CD8-positive, alpha-beta memory T cell (primary cell): ENCODE measurements at regions not wholly inside any gene's neighbourhood (a gene's known extent, or its start where the extent isn't known, plus 50 kb on each side); places are given as distances from the start of the nearest gene placed in this dataset.
"Not testable (repeated sequence)": the region's sequence is repeated elsewhere in the genome, so short reads cannot be mapped to it uniquely, and the experiment has no call there.

Source experiments
- CTCF ChIA-PET: fragments of 350-600 bp; sonication (Branson Sonifier 250); formaldehyde crosslinking; loops from one replicate; lab custom pipeline; 2021; ENCODE audit warnings: antibody characterized with exemption; lab: Charles Lee
- POLR2A ChIA-PET: fragments of 350-600 bp; sonication (Branson Sonifier 250); formaldehyde crosslinking; loops from one replicate; lab custom pipeline; 2021; ENCODE audit warnings: antibody characterized with exemption; lab: Charles Lee
- DNase-seq, 5 donors: peaks; one replicate each; pipeline versions ENCODE4 v3.0.0 to v3.0.0-alpha.2; 2020 to 2022; ENCODE audit warnings: mixed read lengths in 1 of 5
- H3K27ac ChIP-seq: one replicate; pipeline ENCODE4 v1.7.0; 2013; ENCODE audit warnings: low read depth, mild to moderate bottlenecking, low read length, moderate library complexity
- H3K27me3 ChIP-seq: 2 replicates; pipeline ENCODE4 v1.7.0; 2013; ENCODE audit warnings: low read length, mild to moderate bottlenecking; ENCODE audit not compliant: insufficient read depth, poor library complexity, severe bottlenecking
- H3K36me3 ChIP-seq: 2 replicates; pipeline ENCODE4 v1.7.0; 2013; ENCODE audit warnings: mild to moderate bottlenecking, low read length, moderate library complexity; ENCODE audit not compliant: insufficient read depth
- H3K4me1 ChIP-seq: 2 replicates; pipeline ENCODE4 v1.7.0; 2013; ENCODE audit warnings: mild to moderate bottlenecking, low read length, moderate library complexity; ENCODE audit not compliant: insufficient read depth
- H3K4me3 ChIP-seq: 2 replicates; pipeline ENCODE4 v1.7.0; 2013; ENCODE audit warnings: mild to moderate bottlenecking, low read length
- H3K9me3 ChIP-seq: 2 replicates; pipeline ENCODE4 v1.7.0; 2013; ENCODE audit warnings: mild to moderate bottlenecking, low read length
- H3K27ac Mint-ChIP-seq, 8 donors: one replicate each; pipeline ENCODE4 v1.8.0; 2020 to 2021; ENCODE audit warnings: mixed read lengths in 8 of 8, mild to moderate bottlenecking in 6 of 8, inconsistent platforms in 3 of 8, moderate library complexity in 3 of 8
- H3K27me3 Mint-ChIP-seq, 2 donors: one replicate each; pipeline ENCODE4 v1.8.0; 2020 to 2021; ENCODE audit warnings: mixed read lengths in 2 of 2, mild to moderate bottlenecking in 1 of 2, moderate library complexity in 1 of 2
- H3K36me3 Mint-ChIP-seq, 3 donors: one replicate each; pipeline ENCODE4 v1.8.0; 2020 to 2021; ENCODE audit warnings: mixed read lengths in 3 of 3, inconsistent platforms in 1 of 3, mild to moderate bottlenecking in 1 of 3
- H3K4me1 Mint-ChIP-seq, 3 donors: one replicate each; pipeline ENCODE4 v1.8.0; 2020 to 2021; ENCODE audit warnings: mixed read lengths in 3 of 3, inconsistent platforms in 1 of 3, mild to moderate bottlenecking in 1 of 3
- H3K4me3 Mint-ChIP-seq, 7 donors: one replicate each; pipeline ENCODE4 v1.8.0; 2020 to 2021; ENCODE audit warnings: mixed read lengths in 7 of 7, mild to moderate bottlenecking in 6 of 7, moderate library complexity in 4 of 7, inconsistent platforms in 2 of 7
- H3K9me3 Mint-ChIP-seq, 5 donors: one replicate each; pipeline ENCODE4 v1.8.0; 2020 to 2022; ENCODE audit warnings: mixed read lengths in 5 of 5, mild to moderate bottlenecking in 3 of 5, moderate library complexity in 2 of 5, inconsistent platforms in 1 of 5

- no peak overlapping the region for H3K27ac ChIP-seq
- H3K9me3 ChIP-seq: no peaks in the 10 kb centered on the region
- H3K36me3 Mint-ChIP-seq: no peaks in the 10 kb centered on the region
- peaks cover 0 to 2% of the 10 kb centered on the region in 2 donors for H3K27me3 Mint-ChIP-seq
- H3K4me3 ChIP-seq: no peak overlapping the region
- H3K36me3 ChIP-seq: no peaks in the 10 kb centered on the region
- H3K27ac Mint-ChIP-seq: no peak overlapping the region
- H3K4me1 Mint-ChIP-seq: no peaks in the 10 kb centered on the region
- CTCF ChIA-PET: interaction anchor here (0.7 kb wide), 1 partner anchor 703 kb away, joined by 3 read pairs; no protein-coding TSS in a partner anchor
- no peaks in the 10 kb centered on the region for H3K4me1 ChIP-seq
- no peak overlapping the region for H3K4me3 Mint-ChIP-seq
- no peak for DNase-seq
- H3K27me3 ChIP-seq: no peaks in the 10 kb centered on the region
- POLR2A ChIA-PET: no interaction called here
- peaks cover 0 to 8% (median 3%) of the 10 kb centered on the region in 5 donors for H3K9me3 Mint-ChIP-seq
These were observed 1379.4 kb downstream of the RPA4 start for GRCh38 chrX:98263135-98263534.

DNA sequence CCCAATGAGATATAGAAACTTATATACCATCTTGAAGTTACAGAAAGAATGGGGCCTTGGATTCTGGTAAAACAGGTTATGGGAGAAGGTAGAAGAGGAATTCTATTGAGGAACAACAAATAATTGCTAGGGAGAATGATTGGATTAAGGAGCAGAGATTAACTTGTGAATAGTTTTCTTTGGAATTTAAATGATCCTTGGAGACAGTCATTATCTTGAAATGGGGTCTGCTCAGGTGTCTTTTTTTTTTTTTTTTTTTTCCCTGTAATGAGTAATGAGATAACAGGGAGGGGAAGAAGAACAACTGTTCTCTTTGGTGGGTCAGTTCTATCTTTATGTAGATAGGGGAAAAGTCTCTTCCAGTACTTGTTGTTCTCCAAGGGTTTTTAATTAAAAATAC lies 1406.0 kb downstream of the RPA4 start:
- CTCF ChIA-PET: no interaction called here
- peaks cover 0 to 5% (median 3%) of the 10 kb centered on the region in 5 donors for H3K9me3 Mint-ChIP-seq
- no peak for DNase-seq

GRCh38 chrX:98294310-98294709 lies 1410.6 kb downstream of the RPA4 start:
- no peak overlapping the region for H3K27ac ChIP-seq
- H3K4me3 Mint-ChIP-seq: no peak overlapping the region
- POLR2A ChIA-PET: no interaction called here
- peaks cover 0 to 5% of the 10 kb centered on the region in 2 donors for H3K27me3 Mint-ChIP-seq
- H3K4me1 ChIP-seq: no peaks in the 10 kb centered on the region
- peaks cover 0 to 1% (median 0%) of the 10 kb centered on the region in 5 donors for H3K9me3 Mint-ChIP-seq
- no peaks in the 10 kb centered on the region for H3K36me3 Mint-ChIP-seq
- H3K4me1 Mint-ChIP-seq: no peaks in the 10 kb centered on the region
- no peaks in the 10 kb centered on the region for H3K36me3 ChIP-seq
- H3K27ac Mint-ChIP-seq: no peak overlapping the region
- no peak overlapping the region for H3K4me3 ChIP-seq
- H3K9me3 ChIP-seq: no peaks in the 10 kb centered on the region
- CTCF ChIA-PET: no interaction called here
- DNase-seq: no peak
- no peaks in the 10 kb centered on the region for H3K27me3 ChIP-seq

More for the DNA sequence above, 1406.0 kb downstream of the RPA4 start:
- Mint-ChIP-seq H3K27me3 (peaks cover 0 to 7% of the 10 kb centered on the region in 2 donors), H3K36me3 (no peaks in the 10 kb centered on the region), H3K4me1 (no peaks in the 10 kb centered on the region), H3K4me3 (no peak overlapping the region), H3K27ac (no peak overlapping the region)
- Histone ChIP-seq H3K36me3 (no peaks in the 10 kb centered on the region), H3K9me3 (no peaks in the 10 kb centered on the region), H3K27me3 (no peaks in the 10 kb centered on the region), H3K4me3 (no peak overlapping the region), H3K27ac (no peak overlapping the region), H3K4me1 (no peaks in the 10 kb centered on the region)
- POLR2A ChIA-PET: no interaction called here

- CTCF ChIA-PET: no interaction called here
- Mint-ChIP-seq H3K4me3 (no peak overlapping the region), H3K4me1 (no peaks in the 10 kb centered on the region), H3K27ac (no peak overlapping the region), H3K36me3 (no peaks in the 10 kb centered on the region), H3K9me3 (peaks cover 0 to 6% (median 1%) of the 10 kb centered on the region in 5 donors), H3K27me3 (peaks cover 0 to 3% of the 10 kb centered on the region in 2 donors)
- no peak overlapping the region for H3K27ac ChIP-seq
- H3K4me3 ChIP-seq: no peak overlapping the region
- no peaks in the 10 kb centered on the region for H3K36me3 ChIP-seq
- DNase-seq: no peak
- POLR2A ChIA-PET: no interaction called here
- no peaks in the 10 kb centered on the region for H3K9me3 ChIP-seq
- no peaks in the 10 kb centered on the region for H3K27me3 ChIP-seq
- no peaks in the 10 kb centered on the region for H3K4me1 ChIP-seq
These were observed 1412.4 kb downstream of the RPA4 start for GRCh38 chrX:98296129-98296528.

- H3K4me1 ChIP-seq: no peaks in the 10 kb centered on the region
- CTCF ChIA-PET: no interaction called here
- Mint-ChIP-seq H3K9me3 (peaks cover 0 to 10% (median 0%) of the 10 kb centered on the region in 5 donors), H3K36me3 (no peaks in the 10 kb centered on the region), H3K4me3 (no peak overlapping the region), H3K27me3 (peaks cover 0 to 3% of the 10 kb centered on the region in 2 donors), H3K4me1 (no peaks in the 10 kb centered on the region), H3K27ac (no peak overlapping the region)
- no peak overlapping the region for H3K4me3 ChIP-seq
- no peak for DNase-seq
- no peaks in the 10 kb centered on the region for H3K9me3 ChIP-seq
- H3K27me3 ChIP-seq: no peaks in the 10 kb centered on the region
- no peak overlapping the region for H3K27ac ChIP-seq
- POLR2A ChIA-PET: no interaction called here
- H3K36me3 ChIP-seq: no peaks in the 10 kb centered on the region
These were observed 1416.1 kb downstream of the RPA4 start for GRCh38 chrX:98299785-98300184.

DNA sequence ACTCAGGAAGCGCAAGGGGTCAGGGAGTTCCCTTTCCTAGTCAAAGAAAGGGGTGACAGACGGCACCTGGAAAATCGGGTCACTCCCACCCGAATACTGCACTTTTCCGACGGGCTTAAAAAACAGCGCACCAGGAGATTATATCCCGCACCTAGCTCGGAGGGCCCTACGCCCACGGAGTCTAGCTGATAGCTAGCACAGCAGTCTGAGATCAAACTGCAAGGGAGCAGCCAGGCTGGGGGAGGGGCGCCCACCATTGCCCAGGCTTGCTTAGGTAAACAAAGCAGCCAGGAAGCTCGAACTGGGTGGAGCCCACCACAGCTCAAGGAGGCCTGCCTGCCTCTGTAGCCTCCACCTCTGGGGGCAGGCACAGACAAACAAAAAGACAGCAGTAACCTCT lies 1416.8 kb downstream of the RPA4 start:
- H3K4me3 ChIP-seq, H3K9me3 ChIP-seq, H3K36me3 Mint-ChIP-seq, H3K4me1 Mint-ChIP-seq, H3K27ac Mint-ChIP-seq, H3K4me3 Mint-ChIP-seq, H3K9me3 Mint-ChIP-seq, POLR2A ChIA-PET, H3K4me1 ChIP-seq, H3K27ac ChIP-seq, DNase-seq, H3K27me3 ChIP-seq, H3K36me3 ChIP-seq, H3K27me3 Mint-ChIP-seq, CTCF ChIA-PET: not testable (repeated sequence)

- ChIA-PET CTCF (no interaction called here), POLR2A (no interaction called here)
- Histone ChIP-seq H3K4me3 (no peak overlapping the region), H3K27me3 (no peaks in the 10 kb centered on the region), H3K9me3 (no peaks in the 10 kb centered on the region), H3K36me3 (no peaks in the 10 kb centered on the region), H3K4me1 (no peaks in the 10 kb centered on the region), H3K27ac (no peak overlapping the region)
- no peak for DNase-seq
- no peak overlapping the region for H3K4me3 Mint-ChIP-seq
- H3K9me3 Mint-ChIP-seq: peaks cover 0 to 6% (median 0%) of the 10 kb centered on the region in 5 donors
- H3K4me1 Mint-ChIP-seq: no peaks in the 10 kb centered on the region
- no peaks in the 10 kb centered on the region for H3K36me3 Mint-ChIP-seq
- peaks cover 0 to 2% of the 10 kb centered on the region in 2 donors for H3K27me3 Mint-ChIP-seq
- no peak overlapping the region for H3K27ac Mint-ChIP-seq
These were observed 1447.7 kb downstream of the RPA4 start for GRCh38 chrX:98331407-98331806.

- Mint-ChIP-seq H3K27me3 (peaks cover 0 to 4% of the 10 kb centered on the region in 2 donors), H3K27ac (no peak overlapping the region), H3K4me1 (no peaks in the 10 kb centered on the region), H3K9me3 (peaks cover 0 to 13% (median 4%) of the 10 kb centered on the region in 5 donors), H3K4me3 (no peak overlapping the region), H3K36me3 (no peaks in the 10 kb centered on the region)
- ChIA-PET POLR2A (no interaction called here), CTCF (no interaction called here)
- no peaks in the 10 kb centered on the region for H3K4me1 ChIP-seq
- DNase-seq: no peak
- no peaks in the 10 kb centered on the region for H3K9me3 ChIP-seq
- H3K27me3 ChIP-seq: no peaks in the 10 kb centered on the region
- H3K27ac ChIP-seq: no peak overlapping the region
- H3K36me3 ChIP-seq: no peaks in the 10 kb centered on the region
- H3K4me3 ChIP-seq: no peak overlapping the region
These were observed 1454.8 kb downstream of the RPA4 start for GRCh38 chrX:98338544-98338943.

DNA sequence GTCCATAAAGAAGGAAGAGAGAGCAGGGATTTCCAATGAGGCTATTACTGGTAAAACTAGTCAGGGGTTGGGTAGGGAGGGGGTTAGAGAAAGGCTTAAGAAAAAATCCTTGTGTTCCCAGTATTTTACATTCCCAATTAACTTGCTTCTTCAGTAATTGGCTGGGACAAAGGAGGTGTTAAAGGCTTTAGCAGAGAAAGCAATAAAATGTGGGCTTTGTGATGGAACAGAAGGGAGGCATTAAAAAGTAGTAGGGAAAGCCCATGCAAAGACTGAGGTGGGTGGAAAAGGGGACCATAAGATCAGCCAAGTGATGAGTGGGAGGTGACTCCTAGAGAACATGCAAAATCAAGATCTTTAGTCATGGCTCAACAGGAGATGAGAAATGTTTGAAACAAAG lies 1467.2 kb downstream of the RPA4 start:
- DNase-seq: no peak
- Histone ChIP-seq H3K27ac (no peak overlapping the region), H3K9me3 (no peaks in the 10 kb centered on the region), H3K36me3 (no peaks in the 10 kb centered on the region), H3K27me3 (no peaks in the 10 kb centered on the region), H3K4me1 (no peaks in the 10 kb centered on the region), H3K4me3 (no peak overlapping the region)
- ChIA-PET CTCF (no interaction called here), POLR2A (no interaction called here)
- H3K4me1 Mint-ChIP-seq: no peaks in the 10 kb centered on the region
- no peak overlapping the region for H3K4me3 Mint-ChIP-seq
- peaks cover 0 to 2% of the 10 kb centered on the region in 2 donors for H3K27me3 Mint-ChIP-seq
- no peaks in the 10 kb centered on the region for H3K36me3 Mint-ChIP-seq
- H3K27ac Mint-ChIP-seq: no peak overlapping the region
- H3K9me3 Mint-ChIP-seq: peaks cover 0 to 2% (median 0%) of the 10 kb centered on the region in 5 donors
